OCI-LY3 (cell line): ENCODE measurements at regions not wholly inside any gene's neighbourhood (a gene's known extent, or its start where the extent isn't known, plus 50 kb on each side); places are given as distances from the start of the nearest gene placed in this dataset.

Source experiments
- CTCF ChIP-seq: fragments of 200-600, 300-600 bp; sonication (generic); IDR thresholded peaks from 2 replicates; pipeline ENCODE4 v1.5.1; 2014; ENCODE audit warnings: antibody characterized with exemption, low read length, low read depth
- EZH2phosphoT487 ChIP-seq: fragments of 200-600 bp; shearing (Covaris generic); IDR thresholded peaks from 2 replicates; pipeline ENCODE4 v1.6.1; 2018; ENCODE audit warnings: antibody characterized with exemption, mixed run types, low read depth

GRCh38 chr5:42919600-42919999 lies 107.9 kb upstream of the SELENOP start:
- no peak for TF ChIP-seq CTCF
- TF ChIP-seq EZH2phosphoT487: no peak
